WTC11 (cell line): ENCODE measurements at regions not wholly inside any gene's neighbourhood (a gene's known extent, or its start where the extent isn't known, plus 50 kb on each side); places are given as distances from the start of the nearest gene placed in this dataset.

Source experiments
- ATAC-seq: fragments of 200-7000 bp; cut with Tn5 transposase; 2 replicates; pipeline ENCODE4 v1.10.0; 2021; ENCODE audit warnings: mild to moderate bottlenecking, moderate library complexity
- CTCF ChIA-PET: fragments of 300-600 bp; sonication (Branson Sonifier 250); formaldehyde crosslinking; loops from one replicate; lab custom pipeline; 2021; ENCODE audit warnings: antibody characterized with exemption; lab: Charles Lee
- POLR2A ChIA-PET: fragments of 350-600 bp; sonication (Branson Sonifier 250); formaldehyde crosslinking; loops from one replicate; lab custom pipeline; 2021; ENCODE audit warnings: antibody characterized with exemption; lab: Charles Lee
- DNase-seq: peaks from one replicate; pipeline ENCODE4 v3.0.0; 2021; ENCODE audit warnings: low spot score
- H3K27ac Mint-ChIP-seq: 2 replicates; pipeline ENCODE4 v1.8.0; 2021; ENCODE audit warnings: mixed read lengths
- H3K27me3 Mint-ChIP-seq: 2 replicates; pipeline ENCODE4 v1.8.0; 2021; ENCODE audit warnings: low read depth, mild to moderate bottlenecking, moderate library complexity, mixed read lengths
- H3K36me3 Mint-ChIP-seq: 2 replicates; pipeline ENCODE4 v1.8.0; 2021; ENCODE audit warnings: mixed read lengths
- H3K4me1 Mint-ChIP-seq: 2 replicates; pipeline ENCODE4 v1.8.0; 2022; ENCODE audit warnings: mixed read lengths
- H3K4me3 Mint-ChIP-seq: 2 replicates; pipeline ENCODE4 v1.8.0; 2021; ENCODE audit warnings: mild to moderate bottlenecking, moderate library complexity, mixed read lengths
- H3K9me3 Mint-ChIP-seq: 2 replicates; pipeline ENCODE4 v1.8.0; 2021; ENCODE audit warnings: mixed read lengths
- CBFB ChIP-seq: sonication (generic); formaldehyde crosslinking; IDR thresholded peaks from 2 replicates; pipeline ENCODE4 v1.8.1; 2022; ENCODE audit warnings: mild to moderate bottlenecking, low read depth, missing genetic modification reagents
- CDX4 ChIP-seq: fragments of 250-450 bp; sonication (Bioruptor Pico); IDR thresholded peaks from 2 replicates; pipeline ENCODE4 v1.9.0; 2021; ENCODE audit warnings: moderate library complexity, mild to moderate bottlenecking, inconsistent platforms, borderline replicate concordance
- CREM ChIP-seq: sonication (generic); formaldehyde crosslinking; IDR thresholded peaks from 2 replicates; pipeline ENCODE4 v1.8.1; 2022; ENCODE audit warnings: mild to moderate bottlenecking, missing genetic modification reagents, moderate library complexity
- GRHL2 ChIP-seq: fragments of 250-450 bp; sonication (Bioruptor Pico); IDR thresholded peaks from 2 replicates; pipeline ENCODE4 v1.8.0; 2022; ENCODE audit warnings: mild to moderate bottlenecking, moderate library complexity; ENCODE audit not compliant: insufficient replicate concordance, severe bottlenecking
- HMGA2 ChIP-seq: fragments of 250-450 bp; sonication (Bioruptor Pico); IDR thresholded peaks from 2 replicates; pipeline ENCODE4 v1.4.0; 2021; ENCODE audit warnings: mild to moderate bottlenecking, moderate library complexity
- IRF2 ChIP-seq: sonication (generic); formaldehyde crosslinking; IDR thresholded peaks from 2 replicates; pipeline ENCODE4 v1.8.0; 2022; ENCODE audit warnings: low read depth, missing genetic modification reagents, borderline replicate concordance
- KAT7 ChIP-seq: sonication (generic); formaldehyde crosslinking; IDR thresholded peaks from 2 replicates; pipeline ENCODE4 v1.8.1; 2023; ENCODE audit warnings: missing genetic modification reagents, mild to moderate bottlenecking, borderline replicate concordance
- NFYB ChIP-seq: sonication (generic); formaldehyde crosslinking; conservative IDR thresholded peaks from 2 replicates; pipeline ENCODE4 v1.8.0; 2022; ENCODE audit warnings: low read depth, missing genetic modification reagents
- NR1H2 ChIP-seq: sonication (generic); formaldehyde crosslinking; IDR thresholded peaks from 2 replicates; pipeline ENCODE4 v1.9.0; 2021; ENCODE audit warnings: mild to moderate bottlenecking, moderate library complexity, missing genetic modification reagents
- PRDM15 ChIP-seq: sonication (generic); formaldehyde crosslinking; IDR thresholded peaks from 2 replicates; pipeline ENCODE4 v1.8.0; 2022; ENCODE audit warnings: missing genetic modification reagents
- SOX15 ChIP-seq: fragments of 250-450 bp; sonication (Bioruptor Pico); IDR thresholded peaks from 2 replicates; pipeline ENCODE4 v1.9.0; 2021; ENCODE audit warnings: mild to moderate bottlenecking
- TEAD4 ChIP-seq: sonication (generic); formaldehyde crosslinking; IDR thresholded peaks from 2 replicates; pipeline ENCODE4 v1.8.0; 2022; ENCODE audit warnings: mild to moderate bottlenecking, missing genetic modification reagents
- ZNF121 ChIP-seq: sonication (generic); formaldehyde crosslinking; IDR thresholded peaks from 2 replicates; pipeline ENCODE4 v1.8.0; 2023; ENCODE audit warnings: missing genetic modification reagents
- ZNF138 ChIP-seq: sonication (generic); formaldehyde crosslinking; conservative IDR thresholded peaks from 2 replicates; pipeline ENCODE4 v1.8.1; 2022; ENCODE audit warnings: mild to moderate bottlenecking, moderate library complexity, missing genetic modification reagents
- ZNF232 ChIP-seq: sonication (generic); formaldehyde crosslinking; IDR thresholded peaks from 2 replicates; pipeline ENCODE4 v1.8.0; 2022; ENCODE audit warnings: mild to moderate bottlenecking, missing genetic modification reagents
- ZNF671 ChIP-seq: fragments of 250-450 bp; sonication (Bioruptor Pico); IDR thresholded peaks from 2 replicates; pipeline ENCODE4 v1.8.0; 2021; ENCODE audit warnings: mild to moderate bottlenecking
- ZSCAN18 ChIP-seq: fragments of 250-450 bp; sonication (Bioruptor Pico); IDR thresholded peaks from 2 replicates; pipeline ENCODE4 v2.1.2; 2022; ENCODE audit warnings: mild to moderate bottlenecking, moderate library complexity
- TF ChIP-seq, protein P1 (sequence below): sonication (generic); formaldehyde crosslinking; IDR thresholded peaks from 2 replicates; pipeline ENCODE4 v1.8.1; 2022; ENCODE audit warnings: low read depth, mild to moderate bottlenecking, moderate library complexity, missing genetic modification reagents, borderline replicate concordance
- TF ChIP-seq, protein P2 (sequence below): sonication (generic); formaldehyde crosslinking; IDR thresholded peaks from 2 replicates; pipeline ENCODE4 v1.8.0; 2022; ENCODE audit warnings: mild to moderate bottlenecking, missing genetic modification reagents
- TF ChIP-seq, protein P3 (sequence below): sonication (generic); formaldehyde crosslinking; IDR thresholded peaks from 2 replicates; pipeline ENCODE4 v1.8.1; 2022; ENCODE audit warnings: low read depth, missing genetic modification reagents, borderline replicate concordance
- TF ChIP-seq, protein P4 (sequence below): sonication (generic); formaldehyde crosslinking; IDR thresholded peaks from 2 replicates; pipeline ENCODE4 v1.8.0; 2023; ENCODE audit warnings: missing genetic modification reagents

GRCh38 chr9:91160599-91161464 lies 200.9 kb downstream of the AUH start:
- Mint-ChIP-seq H3K4me3 (no peak overlapping the region), H3K36me3 (no peaks in the 10 kb centered on the region), H3K4me1 (peaks cover 21% of the 10 kb centered on the region), H3K27me3 (0 out of 2 replicates have a peak, but pooled peaks cover 4% of the 10 kb centered on the region), H3K9me3 (no peaks in the 10 kb centered on the region), H3K27ac (no peak overlapping the region)
- TF ChIP-seq GRHL2 (no peak), ZSCAN18 (no peak), ZNF138 (CRISPR knock-in tag) (no peak), SOX15 (no peak), NFYB (CRISPR knock-in tag) (no peak), ZNF671 (no peak)
- no peak for DNase-seq
- no peak for ATAC-seq
- CTCF ChIA-PET: interaction anchor here (0.6 to 1.0 kb wide), 4 partner anchors 71 to 245 kb away, joined by 3 to 4 read pairs (median 3); no protein-coding TSS in a partner anchor
- POLR2A ChIA-PET: no interaction called here

DNA sequence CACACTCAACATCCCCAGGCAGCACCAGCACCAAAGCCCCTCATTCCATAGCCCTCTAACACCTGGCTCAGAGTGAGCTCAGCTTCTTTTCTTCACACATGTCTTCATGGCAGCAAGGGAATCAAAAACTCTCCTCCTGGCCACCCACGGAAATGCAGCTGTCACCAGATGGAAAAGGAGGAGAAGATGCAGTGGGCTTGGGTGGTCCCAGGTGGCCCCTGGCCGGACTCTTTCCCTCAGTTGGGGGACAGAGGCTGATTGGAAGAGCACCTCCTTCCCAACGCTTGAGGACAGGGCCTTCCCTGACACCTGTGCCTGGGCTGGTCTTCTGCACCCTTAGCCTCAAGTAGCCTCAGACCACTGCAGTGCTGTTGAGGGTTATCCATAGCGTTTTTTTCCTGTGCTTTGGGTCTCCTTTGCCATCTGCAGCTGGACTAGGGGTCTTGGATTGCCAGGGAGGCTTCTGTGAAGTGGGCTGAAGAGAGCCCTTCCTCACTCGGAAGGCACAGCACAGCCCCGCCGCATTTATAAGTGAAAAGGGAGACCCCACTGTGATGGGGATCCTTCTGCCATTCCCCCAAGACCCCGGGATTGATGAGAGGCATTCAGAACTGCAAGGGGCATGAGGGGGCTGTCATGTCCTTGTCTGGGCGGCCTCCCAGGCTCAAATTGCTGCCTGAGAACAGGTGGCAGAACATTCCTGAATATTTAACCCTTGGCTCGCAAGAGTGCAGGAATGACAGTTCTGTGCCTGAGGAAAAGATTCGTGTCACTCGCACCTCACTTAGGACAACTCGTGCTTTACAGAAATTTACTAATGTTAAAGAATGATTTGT lies 200.0 kb downstream of the AUH start:
- H3K4me3 Mint-ChIP-seq: no peak overlapping the region
- H3K4me1 Mint-ChIP-seq: peaks cover 27% of the 10 kb centered on the region
- no peak for ATAC-seq
- ChIA-PET POLR2A (no interaction called here), CTCF (interaction anchor here (0.7 to 1.0 kb wide), 2 partner anchors 124 to 246 kb away, joined by 3 read pairs; no protein-coding TSS in a partner anchor)
- H3K9me3 Mint-ChIP-seq: no peaks in the 10 kb centered on the region
- no peaks in the 10 kb centered on the region for H3K36me3 Mint-ChIP-seq
- no peak for DNase-seq
- H3K27me3 Mint-ChIP-seq: 0 out of 2 replicates have a peak, but pooled peaks cover 4% of the 10 kb centered on the region
- H3K27ac Mint-ChIP-seq: no peak overlapping the region
- TF ChIP-seq IRF2 (CRISPR knock-in tag): no peak
- TF ChIP-seq, protein P1, sequence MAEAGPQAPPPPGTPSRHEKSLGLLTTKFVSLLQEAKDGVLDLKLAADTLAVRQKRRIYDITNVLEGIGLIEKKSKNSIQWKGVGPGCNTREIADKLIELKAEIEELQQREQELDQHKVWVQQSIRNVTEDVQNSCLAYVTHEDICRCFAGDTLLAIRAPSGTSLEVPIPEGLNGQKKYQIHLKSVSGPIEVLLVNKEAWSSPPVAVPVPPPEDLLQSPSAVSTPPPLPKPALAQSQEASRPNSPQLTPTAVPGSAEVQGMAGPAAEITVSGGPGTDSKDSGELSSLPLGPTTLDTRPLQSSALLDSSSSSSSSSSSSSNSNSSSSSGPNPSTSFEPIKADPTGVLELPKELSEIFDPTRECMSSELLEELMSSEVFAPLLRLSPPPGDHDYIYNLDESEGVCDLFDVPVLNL (CRISPR knock-in tag): no peak
- no peak for TF ChIP-seq NR1H2 (CRISPR knock-in tag)
- TF ChIP-seq KAT7 (CRISPR knock-in tag): no peak
- no peak for TF ChIP-seq HMGA2 (CRISPR knock-in tag)
- TF ChIP-seq, protein P2, sequence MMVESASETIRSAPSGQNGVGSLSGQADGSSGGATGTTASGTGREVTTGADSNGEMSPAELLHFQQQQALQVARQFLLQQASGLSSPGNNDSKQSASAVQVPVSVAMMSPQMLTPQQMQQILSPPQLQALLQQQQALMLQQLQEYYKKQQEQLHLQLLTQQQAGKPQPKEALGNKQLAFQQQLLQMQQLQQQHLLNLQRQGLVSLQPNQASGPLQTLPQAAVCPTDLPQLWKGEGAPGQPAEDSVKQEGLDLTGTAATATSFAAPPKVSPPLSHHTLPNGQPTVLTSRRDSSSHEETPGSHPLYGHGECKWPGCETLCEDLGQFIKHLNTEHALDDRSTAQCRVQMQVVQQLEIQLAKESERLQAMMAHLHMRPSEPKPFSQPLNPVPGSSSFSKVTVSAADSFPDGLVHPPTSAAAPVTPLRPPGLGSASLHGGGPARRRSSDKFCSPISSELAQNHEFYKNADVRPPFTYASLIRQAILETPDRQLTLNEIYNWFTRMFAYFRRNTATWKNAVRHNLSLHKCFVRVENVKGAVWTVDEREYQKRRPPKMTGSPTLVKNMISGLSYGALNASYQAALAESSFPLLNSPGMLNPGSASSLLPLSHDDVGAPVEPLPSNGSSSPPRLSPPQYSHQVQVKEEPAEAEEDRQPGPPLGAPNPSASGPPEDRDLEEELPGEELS (CRISPR knock-in tag): no peak
- TF ChIP-seq, protein P3, sequence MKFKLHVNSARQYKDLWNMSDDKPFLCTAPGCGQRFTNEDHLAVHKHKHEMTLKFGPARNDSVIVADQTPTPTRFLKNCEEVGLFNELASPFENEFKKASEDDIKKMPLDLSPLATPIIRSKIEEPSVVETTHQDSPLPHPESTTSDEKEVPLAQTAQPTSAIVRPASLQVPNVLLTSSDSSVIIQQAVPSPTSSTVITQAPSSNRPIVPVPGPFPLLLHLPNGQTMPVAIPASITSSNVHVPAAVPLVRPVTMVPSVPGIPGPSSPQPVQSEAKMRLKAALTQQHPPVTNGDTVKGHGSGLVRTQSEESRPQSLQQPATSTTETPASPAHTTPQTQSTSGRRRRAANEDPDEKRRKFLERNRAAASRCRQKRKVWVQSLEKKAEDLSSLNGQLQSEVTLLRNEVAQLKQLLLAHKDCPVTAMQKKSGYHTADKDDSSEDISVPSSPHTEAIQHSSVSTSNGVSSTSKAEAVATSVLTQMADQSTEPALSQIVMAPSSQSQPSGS (CRISPR knock-in tag): no peak
- no peak for TF ChIP-seq CREM (CRISPR knock-in tag)
- no peak for TF ChIP-seq TEAD4
- TF ChIP-seq, protein P4, sequence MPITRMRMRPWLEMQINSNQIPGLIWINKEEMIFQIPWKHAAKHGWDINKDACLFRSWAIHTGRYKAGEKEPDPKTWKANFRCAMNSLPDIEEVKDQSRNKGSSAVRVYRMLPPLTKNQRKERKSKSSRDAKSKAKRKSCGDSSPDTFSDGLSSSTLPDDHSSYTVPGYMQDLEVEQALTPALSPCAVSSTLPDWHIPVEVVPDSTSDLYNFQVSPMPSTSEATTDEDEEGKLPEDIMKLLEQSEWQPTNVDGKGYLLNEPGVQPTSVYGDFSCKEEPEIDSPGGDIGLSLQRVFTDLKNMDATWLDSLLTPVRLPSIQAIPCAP (CRISPR knock-in tag): no peak
- TF ChIP-seq CDX4 (CRISPR knock-in tag): no peak
- no peak for TF ChIP-seq ZNF121
- no peak for TF ChIP-seq ZNF232 (CRISPR knock-in tag)
- no peak for TF ChIP-seq CBFB (CRISPR knock-in tag)
- no peak for TF ChIP-seq GRHL2
- no peak for TF ChIP-seq PRDM15 (CRISPR knock-in tag)
